ENCODE measurements at regions not wholly inside any gene's neighbourhood (a gene's known extent, or its start where the extent isn't known, plus 50 kb on each side); places are given as distances from the start of the nearest gene placed in this dataset.
"Not testable (repeated sequence)": the region's sequence is repeated elsewhere in the genome, so short reads cannot be mapped to it uniquely, and the experiment has no call there.

GRCh38 chr3:174480767-174481166, 378.4 kb upstream of the NAALADL2 start:
- Histone ChIP-seq H3K36me3 (no peaks in the 10 kb centered on the region), H3K9me3 (no peaks in the 10 kb centered on the region), H3K4me3 (no peak overlapping the region), H3K4me1 (no peaks in the 10 kb centered on the region), H3K27me3 (no peaks in the 10 kb centered on the region), H3K27ac (no peak overlapping the region)
- no peak for DNase-seq
- no peak for ATAC-seq
- TF ChIP-seq POLR2A (IDR thresholded peaks at IDR 0.05): no peak
- TF ChIP-seq, protein P1, sequence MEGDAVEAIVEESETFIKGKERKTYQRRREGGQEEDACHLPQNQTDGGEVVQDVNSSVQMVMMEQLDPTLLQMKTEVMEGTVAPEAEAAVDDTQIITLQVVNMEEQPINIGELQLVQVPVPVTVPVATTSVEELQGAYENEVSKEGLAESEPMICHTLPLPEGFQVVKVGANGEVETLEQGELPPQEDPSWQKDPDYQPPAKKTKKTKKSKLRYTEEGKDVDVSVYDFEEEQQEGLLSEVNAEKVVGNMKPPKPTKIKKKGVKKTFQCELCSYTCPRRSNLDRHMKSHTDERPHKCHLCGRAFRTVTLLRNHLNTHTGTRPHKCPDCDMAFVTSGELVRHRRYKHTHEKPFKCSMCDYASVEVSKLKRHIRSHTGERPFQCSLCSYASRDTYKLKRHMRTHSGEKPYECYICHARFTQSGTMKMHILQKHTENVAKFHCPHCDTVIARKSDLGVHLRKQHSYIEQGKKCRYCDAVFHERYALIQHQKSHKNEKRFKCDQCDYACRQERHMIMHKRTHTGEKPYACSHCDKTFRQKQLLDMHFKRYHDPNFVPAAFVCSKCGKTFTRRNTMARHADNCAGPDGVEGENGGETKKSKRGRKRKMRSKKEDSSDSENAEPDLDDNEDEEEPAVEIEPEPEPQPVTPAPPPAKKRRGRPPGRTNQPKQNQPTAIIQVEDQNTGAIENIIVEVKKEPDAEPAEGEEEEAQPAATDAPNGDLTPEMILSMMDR (IDR thresholded peaks at IDR 0.05): no peak
- WGBS (ENCODE audit: insufficient coverage, low coverage, low lambda C conversion rate, missing lambda C conversion rate): 93% methylated on average over 2 of the region's 2 CpGs
- intact Hi-C loops (cut with DNase I): no loop called here

- no peak overlapping the region for H3K27ac ChIP-seq
- H3K4me1 ChIP-seq: no peaks in the 10 kb centered on the region
- ATAC-seq (no peak), DNase-seq (no peak)
- no peaks in the 10 kb centered on the region for H3K9me3 ChIP-seq
- H3K4me3 ChIP-seq: no peak overlapping the region
- intact Hi-C loops (cut with DNase I): no loop called here
- H3K36me3 ChIP-seq: no peaks in the 10 kb centered on the region
- H3K27me3 ChIP-seq: no peaks in the 10 kb centered on the region
- no peak for TF ChIP-seq POLR2A (IDR thresholded peaks at IDR 0.05)
- TF ChIP-seq, protein P1 (IDR thresholded peaks at IDR 0.05): no peak
- WGBS (ENCODE audit: insufficient coverage, low coverage, low lambda C conversion rate, missing lambda C conversion rate): 89% methylated on average over 1 of the region's 1 CpG
Measured at GRCh38 chr3:174482541-174482940, 376.6 kb upstream of the NAALADL2 start.

GRCh38 chr3:174483254-174483653, 375.9 kb upstream of the NAALADL2 start:
- ATAC-seq: no peak
- no peaks in the 10 kb centered on the region for H3K9me3 ChIP-seq
- H3K4me3 ChIP-seq: no peak overlapping the region
- no peaks in the 10 kb centered on the region for H3K4me1 ChIP-seq
- no peaks in the 10 kb centered on the region for H3K36me3 ChIP-seq
- no peak for DNase-seq
- intact Hi-C loops (cut with DNase I): no loop called here
- no peaks in the 10 kb centered on the region for H3K27me3 ChIP-seq
- H3K27ac ChIP-seq: no peak overlapping the region
- no peak for TF ChIP-seq POLR2A (IDR thresholded peaks at IDR 0.05)
- TF ChIP-seq, protein P1 (IDR thresholded peaks at IDR 0.05): no peak
- WGBS (ENCODE audit: insufficient coverage, low coverage, low lambda C conversion rate, missing lambda C conversion rate): 57% methylated on average over 1 of the region's 1 CpG

DNA sequence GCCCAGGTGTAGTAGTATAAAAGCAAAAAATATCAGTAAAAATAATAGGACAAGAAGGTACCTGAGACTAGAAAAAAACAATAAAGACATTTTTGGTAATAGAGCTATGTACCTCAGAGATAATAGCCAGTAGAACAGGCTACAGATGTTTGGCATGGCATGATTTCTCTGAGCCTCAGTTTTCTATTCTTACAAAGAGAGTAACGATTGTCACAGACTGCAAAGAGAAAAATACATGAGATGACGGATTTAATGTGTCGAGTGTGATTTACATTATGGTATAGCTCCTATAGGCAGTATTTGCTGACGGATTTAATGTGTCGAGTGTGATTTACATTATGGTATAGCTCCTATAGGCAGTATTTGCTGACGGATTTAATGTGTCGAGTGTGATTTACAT, 375.3 kb upstream of the NAALADL2 start:
- DNase-seq; H3K27me3 ChIP-seq; H3K27ac ChIP-seq; H3K4me1 ChIP-seq; intact Hi-C loops (cut with DNase I); H3K9me3 ChIP-seq; H3K4me3 ChIP-seq; H3K36me3 ChIP-seq; ATAC-seq: not testable (repeated sequence)
- 91% methylated on average over 5 of the region's 7 CpGs for WGBS (ENCODE audit: insufficient coverage, low coverage, low lambda C conversion rate, missing lambda C conversion rate)

DNA sequence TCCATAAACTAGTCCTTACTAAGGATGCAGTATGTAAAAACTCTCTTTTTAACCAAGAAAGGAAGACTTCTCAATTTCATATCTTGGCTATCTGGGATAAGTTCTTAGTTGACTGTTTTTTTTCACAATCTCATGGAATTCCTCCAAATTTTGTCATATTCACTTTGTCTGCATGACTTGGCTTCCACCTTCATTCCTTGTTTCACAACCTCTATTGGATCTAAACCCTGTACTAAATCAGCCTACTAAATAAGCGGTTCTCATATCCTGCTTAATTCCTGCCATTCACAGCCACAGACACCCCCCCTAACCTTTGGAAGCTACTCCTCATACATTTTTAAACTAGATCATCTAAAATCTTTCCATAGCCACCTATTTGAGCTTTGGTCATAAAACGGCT, 370.6 kb upstream of the NAALADL2 start:
- no peak for ATAC-seq

More for the DNA sequence above, 370.6 kb upstream of the NAALADL2 start:
- no peaks in the 10 kb centered on the region for H3K27me3 ChIP-seq
- intact Hi-C loops (cut with DNase I): no loop called here
- H3K27ac ChIP-seq: no peak overlapping the region
- no peak for DNase-seq
- H3K9me3 ChIP-seq: no peaks in the 10 kb centered on the region
- WGBS (ENCODE audit: insufficient coverage, low coverage, low lambda C conversion rate, missing lambda C conversion rate): 73% methylated on average over 2 of the region's 2 CpGs
- no peak overlapping the region for H3K4me3 ChIP-seq
- H3K36me3 ChIP-seq: no peaks in the 10 kb centered on the region
- TF ChIP-seq, protein P1 (IDR thresholded peaks at IDR 0.05): no peak
- TF ChIP-seq POLR2A (IDR thresholded peaks at IDR 0.05): no peak
- no peaks in the 10 kb centered on the region for H3K4me1 ChIP-seq

Measured in right lobe of liver (tissue), 6 donors.